Progenitor cell of endocrine pancreas (in vitro differentiated cells): ENCODE measurements at regions not wholly inside any gene's neighbourhood (a gene's known extent, or its start where the extent isn't known, plus 50 kb on each side); places are given as distances from the start of the nearest gene placed in this dataset.
"Not testable (repeated sequence)": the region's sequence is repeated elsewhere in the genome, so short reads cannot be mapped to it uniquely, and the experiment has no call there.

ENCODE experiments used
- DNase-seq: peaks from one replicate; pipeline ENCODE4 v3.0.0; 2021; ENCODE audit warnings: low spot score; ENCODE audit not compliant: unreplicated experiment
- H3K27ac Mint-ChIP-seq: 2 replicates; pipeline ENCODE4 v1.8.0; 2021; ENCODE audit warnings: mild to moderate bottlenecking, moderate library complexity, mixed read lengths
- H3K27me3 Mint-ChIP-seq: 2 replicates; pipeline ENCODE4 v1.8.0; 2021; ENCODE audit warnings: mixed read lengths
- H3K36me3 Mint-ChIP-seq: 2 replicates; pipeline ENCODE4 v1.8.0; 2022; ENCODE audit warnings: mixed read lengths; ENCODE audit not compliant: insufficient read depth
- H3K4me1 Mint-ChIP-seq: 2 replicates; pipeline ENCODE4 v1.8.0; 2021; ENCODE audit warnings: low read depth, mixed read lengths
- H3K4me3 Mint-ChIP-seq: 2 replicates; pipeline ENCODE4 v1.8.0; 2021; ENCODE audit warnings: low read depth, mild to moderate bottlenecking, moderate library complexity, mixed read lengths
- H3K9me3 Mint-ChIP-seq: 2 replicates; pipeline ENCODE4 v1.8.0; 2021; ENCODE audit warnings: low read depth, mixed read lengths
- TF ChIP-seq, protein P1 (sequence below): fragments of 200-600 bp; sonication (generic); IDR thresholded peaks from one replicate; pipeline ENCODE4 v1.5.0; 2021; ENCODE audit warnings: antibody characterized with exemption, mild to moderate bottlenecking; ENCODE audit not compliant: unreplicated experiment

- Mint-ChIP-seq H3K9me3 (peaks cover 10% of the 10 kb centered on the region), H3K27ac (no peak overlapping the region)
- TF ChIP-seq, protein P1, sequence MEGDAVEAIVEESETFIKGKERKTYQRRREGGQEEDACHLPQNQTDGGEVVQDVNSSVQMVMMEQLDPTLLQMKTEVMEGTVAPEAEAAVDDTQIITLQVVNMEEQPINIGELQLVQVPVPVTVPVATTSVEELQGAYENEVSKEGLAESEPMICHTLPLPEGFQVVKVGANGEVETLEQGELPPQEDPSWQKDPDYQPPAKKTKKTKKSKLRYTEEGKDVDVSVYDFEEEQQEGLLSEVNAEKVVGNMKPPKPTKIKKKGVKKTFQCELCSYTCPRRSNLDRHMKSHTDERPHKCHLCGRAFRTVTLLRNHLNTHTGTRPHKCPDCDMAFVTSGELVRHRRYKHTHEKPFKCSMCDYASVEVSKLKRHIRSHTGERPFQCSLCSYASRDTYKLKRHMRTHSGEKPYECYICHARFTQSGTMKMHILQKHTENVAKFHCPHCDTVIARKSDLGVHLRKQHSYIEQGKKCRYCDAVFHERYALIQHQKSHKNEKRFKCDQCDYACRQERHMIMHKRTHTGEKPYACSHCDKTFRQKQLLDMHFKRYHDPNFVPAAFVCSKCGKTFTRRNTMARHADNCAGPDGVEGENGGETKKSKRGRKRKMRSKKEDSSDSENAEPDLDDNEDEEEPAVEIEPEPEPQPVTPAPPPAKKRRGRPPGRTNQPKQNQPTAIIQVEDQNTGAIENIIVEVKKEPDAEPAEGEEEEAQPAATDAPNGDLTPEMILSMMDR: no peak
These were observed 68.2 kb downstream of the RFPL4B start for GRCh38 chr6:112415366-112415765.

GRCh38 chr6:112416866-112417265 is 69.7 kb downstream of the RFPL4B start:
- no peak overlapping the region for H3K4me3 Mint-ChIP-seq
- no peaks in the 10 kb centered on the region for H3K4me1 Mint-ChIP-seq
- peaks cover 10% of the 10 kb centered on the region for H3K9me3 Mint-ChIP-seq
- DNase-seq: no peak
- TF ChIP-seq, protein P1: no peak
- no peaks in the 10 kb centered on the region for H3K36me3 Mint-ChIP-seq
- H3K27me3 Mint-ChIP-seq: no peaks in the 10 kb centered on the region
- no peak overlapping the region for H3K27ac Mint-ChIP-seq

More at GRCh38 chr6:112415366-112415765, 68.2 kb downstream of the RFPL4B start:
- Mint-ChIP-seq H3K27me3 (no peaks in the 10 kb centered on the region), H3K36me3 (no peaks in the 10 kb centered on the region), H3K4me1 (no peaks in the 10 kb centered on the region), H3K4me3 (no peak overlapping the region)
- DNase-seq: no peak

GRCh38 chr6:112427011-112427410 is 79.9 kb downstream of the RFPL4B start:
- not testable (repeated sequence) for H3K36me3 Mint-ChIP-seq, H3K27me3 Mint-ChIP-seq, H3K4me1 Mint-ChIP-seq, DNase-seq, H3K4me3 Mint-ChIP-seq, H3K27ac Mint-ChIP-seq
- H3K9me3 Mint-ChIP-seq: peaks cover 20% of the 10 kb centered on the region

GRCh38 chr6:112427499-112427898 is 80.4 kb downstream of the RFPL4B start:
- H3K4me1 Mint-ChIP-seq: no peaks in the 10 kb centered on the region
- no peak overlapping the region for H3K4me3 Mint-ChIP-seq
- H3K27me3 Mint-ChIP-seq: no peaks in the 10 kb centered on the region
- no peaks in the 10 kb centered on the region for H3K36me3 Mint-ChIP-seq
- DNase-seq: no peak
- TF ChIP-seq, protein P1: no peak
- no peak overlapping the region for H3K27ac Mint-ChIP-seq
- peaks cover 20% of the 10 kb centered on the region for H3K9me3 Mint-ChIP-seq

- Mint-ChIP-seq H3K36me3 (no peaks in the 10 kb centered on the region), H3K4me1 (peaks cover 1% of the 10 kb centered on the region), H3K4me3 (no peak overlapping the region), H3K27me3 (no peaks in the 10 kb centered on the region), H3K27ac (no peak overlapping the region), H3K9me3 (peaks cover 20% of the 10 kb centered on the region)
- TF ChIP-seq, protein P1: no peak
- no peak for DNase-seq
These were observed 81.3 kb downstream of the RFPL4B start for GRCh38 chr6:112428477-112428876.

- TF ChIP-seq, protein P1: peak; percentile 37
- peaks cover 15% of the 10 kb centered on the region for H3K9me3 Mint-ChIP-seq
- H3K27me3 Mint-ChIP-seq: no peaks in the 10 kb centered on the region
- H3K4me3 Mint-ChIP-seq: no peak overlapping the region
- peaks cover 1% of the 10 kb centered on the region for H3K4me1 Mint-ChIP-seq
- DNase-seq: no peak
- no peaks in the 10 kb centered on the region for H3K36me3 Mint-ChIP-seq
- H3K27ac Mint-ChIP-seq: no peak overlapping the region
These were observed 82.1 kb downstream of the RFPL4B start for GRCh38 chr6:112429226-112429625.
